ENCODE measurements at regions not wholly inside any gene's neighbourhood (a gene's known extent, or its start where the extent isn't known, plus 50 kb on each side); places are given as distances from the start of the nearest gene placed in this dataset.
A peak's percentile ranks its signal among the peaks of the same experiment; 100 is the strongest.

DNA sequence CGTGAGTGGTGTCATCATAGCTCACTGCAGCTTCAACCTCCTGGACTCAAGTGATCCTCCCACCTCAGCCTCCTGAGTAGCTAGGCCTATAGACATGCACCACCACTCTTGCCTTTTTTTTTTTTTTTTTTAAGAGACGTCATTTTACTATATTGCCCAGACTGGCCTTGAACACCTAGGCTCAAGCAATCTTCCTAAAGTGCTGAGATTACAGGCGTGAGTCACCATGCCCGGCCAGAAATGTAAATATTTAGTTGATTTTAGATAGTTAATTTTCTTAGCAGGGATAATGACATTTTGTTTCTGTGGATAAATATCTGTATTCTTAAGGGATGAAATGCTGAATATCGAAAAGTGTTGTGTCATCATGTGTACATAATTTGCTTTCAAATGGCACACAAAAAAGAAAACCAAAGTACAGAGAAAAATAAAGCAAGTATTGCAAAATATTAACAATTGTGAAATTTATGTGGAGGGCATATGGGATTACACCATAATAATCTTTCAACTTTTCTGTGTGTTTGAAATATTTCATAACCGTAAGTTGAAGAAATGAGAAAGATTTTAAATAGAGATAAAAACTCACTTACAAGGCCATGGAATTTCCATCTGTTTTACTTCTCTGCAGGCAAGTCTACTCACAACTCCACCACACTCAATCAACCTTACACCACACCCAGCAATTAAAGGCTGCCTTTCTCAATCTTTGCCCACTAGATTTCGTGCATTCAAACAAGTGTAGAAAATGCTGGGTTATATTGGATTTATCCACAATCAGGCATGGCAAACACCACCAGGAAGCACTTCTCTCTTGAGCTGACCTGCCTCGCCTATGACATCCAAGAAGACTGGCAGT is 93.7 kb downstream of the SPTSSA start (continued):
- no peak for TF ChIP-seq SNRNP70 (IDR thresholded peaks at IDR 0.05; ENCODE audit: low read depth, low read length)
- TF ChIP-seq, protein P1, sequence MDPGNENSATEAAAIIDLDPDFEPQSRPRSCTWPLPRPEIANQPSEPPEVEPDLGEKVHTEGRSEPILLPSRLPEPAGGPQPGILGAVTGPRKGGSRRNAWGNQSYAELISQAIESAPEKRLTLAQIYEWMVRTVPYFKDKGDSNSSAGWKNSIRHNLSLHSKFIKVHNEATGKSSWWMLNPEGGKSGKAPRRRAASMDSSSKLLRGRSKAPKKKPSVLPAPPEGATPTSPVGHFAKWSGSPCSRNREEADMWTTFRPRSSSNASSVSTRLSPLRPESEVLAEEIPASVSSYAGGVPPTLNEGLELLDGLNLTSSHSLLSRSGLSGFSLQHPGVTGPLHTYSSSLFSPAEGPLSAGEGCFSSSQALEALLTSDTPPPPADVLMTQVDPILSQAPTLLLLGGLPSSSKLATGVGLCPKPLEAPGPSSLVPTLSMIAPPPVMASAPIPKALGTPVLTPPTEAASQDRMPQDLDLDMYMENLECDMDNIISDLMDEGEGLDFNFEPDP (CRISPR knock-in tag; conservative IDR thresholded peaks at IDR 0.05), result no peak
- no peak for TF ChIP-seq ZNF607 (CRISPR knock-in tag; IDR thresholded peaks at IDR 0.05; ENCODE audit: borderline replicate concordance)
- TF ChIP-seq, protein P2, sequence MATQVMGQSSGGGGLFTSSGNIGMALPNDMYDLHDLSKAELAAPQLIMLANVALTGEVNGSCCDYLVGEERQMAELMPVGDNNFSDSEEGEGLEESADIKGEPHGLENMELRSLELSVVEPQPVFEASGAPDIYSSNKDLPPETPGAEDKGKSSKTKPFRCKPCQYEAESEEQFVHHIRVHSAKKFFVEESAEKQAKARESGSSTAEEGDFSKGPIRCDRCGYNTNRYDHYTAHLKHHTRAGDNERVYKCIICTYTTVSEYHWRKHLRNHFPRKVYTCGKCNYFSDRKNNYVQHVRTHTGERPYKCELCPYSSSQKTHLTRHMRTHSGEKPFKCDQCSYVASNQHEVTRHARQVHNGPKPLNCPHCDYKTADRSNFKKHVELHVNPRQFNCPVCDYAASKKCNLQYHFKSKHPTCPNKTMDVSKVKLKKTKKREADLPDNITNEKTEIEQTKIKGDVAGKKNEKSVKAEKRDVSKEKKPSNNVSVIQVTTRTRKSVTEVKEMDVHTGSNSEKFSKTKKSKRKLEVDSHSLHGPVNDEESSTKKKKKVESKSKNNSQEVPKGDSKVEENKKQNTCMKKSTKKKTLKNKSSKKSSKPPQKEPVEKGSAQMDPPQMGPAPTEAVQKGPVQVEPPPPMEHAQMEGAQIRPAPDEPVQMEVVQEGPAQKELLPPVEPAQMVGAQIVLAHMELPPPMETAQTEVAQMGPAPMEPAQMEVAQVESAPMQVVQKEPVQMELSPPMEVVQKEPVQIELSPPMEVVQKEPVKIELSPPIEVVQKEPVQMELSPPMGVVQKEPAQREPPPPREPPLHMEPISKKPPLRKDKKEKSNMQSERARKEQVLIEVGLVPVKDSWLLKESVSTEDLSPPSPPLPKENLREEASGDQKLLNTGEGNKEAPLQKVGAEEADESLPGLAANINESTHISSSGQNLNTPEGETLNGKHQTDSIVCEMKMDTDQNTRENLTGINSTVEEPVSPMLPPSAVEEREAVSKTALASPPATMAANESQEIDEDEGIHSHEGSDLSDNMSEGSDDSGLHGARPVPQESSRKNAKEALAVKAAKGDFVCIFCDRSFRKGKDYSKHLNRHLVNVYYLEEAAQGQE (IDR thresholded peaks at IDR 0.05; ENCODE audit: borderline replicate concordance in 1 of 2, low read depth in 1 of 2, low read length in 2 of 2), result no peak
- no peak for TF ChIP-seq ZNF670 (CRISPR knock-in tag; IDR thresholded peaks at IDR 0.05; ENCODE audit: borderline replicate concordance)
- no peak for TF ChIP-seq SUZ12 (IDR thresholded peaks at IDR 0.05; ENCODE audit: low read depth, low read length)
- TF ChIP-seq ZNF672 (CRISPR knock-in tag; IDR thresholded peaks at IDR 0.05), result no peak
- TF ChIP-seq FLYWCH1 (CRISPR knock-in tag; IDR thresholded peaks at IDR 0.05), result no peak
- TF ChIP-seq ZNF138 (CRISPR knock-in tag; IDR thresholded peaks at IDR 0.05; ENCODE audit: low read depth), result no peak
- TF ChIP-seq PAF1 (CRISPR knock-in tag; IDR thresholded peaks at IDR 0.05), result no peak
- TF ChIP-seq SETDB1 (CRISPR knock-in tag; IDR thresholded peaks at IDR 0.05; ENCODE audit: borderline replicate concordance), result no peak
- no peak for TF ChIP-seq ATRX (CRISPR knock-in tag; IDR thresholded peaks at IDR 0.05; ENCODE audit: borderline replicate concordance)
- TF ChIP-seq, protein P3, sequence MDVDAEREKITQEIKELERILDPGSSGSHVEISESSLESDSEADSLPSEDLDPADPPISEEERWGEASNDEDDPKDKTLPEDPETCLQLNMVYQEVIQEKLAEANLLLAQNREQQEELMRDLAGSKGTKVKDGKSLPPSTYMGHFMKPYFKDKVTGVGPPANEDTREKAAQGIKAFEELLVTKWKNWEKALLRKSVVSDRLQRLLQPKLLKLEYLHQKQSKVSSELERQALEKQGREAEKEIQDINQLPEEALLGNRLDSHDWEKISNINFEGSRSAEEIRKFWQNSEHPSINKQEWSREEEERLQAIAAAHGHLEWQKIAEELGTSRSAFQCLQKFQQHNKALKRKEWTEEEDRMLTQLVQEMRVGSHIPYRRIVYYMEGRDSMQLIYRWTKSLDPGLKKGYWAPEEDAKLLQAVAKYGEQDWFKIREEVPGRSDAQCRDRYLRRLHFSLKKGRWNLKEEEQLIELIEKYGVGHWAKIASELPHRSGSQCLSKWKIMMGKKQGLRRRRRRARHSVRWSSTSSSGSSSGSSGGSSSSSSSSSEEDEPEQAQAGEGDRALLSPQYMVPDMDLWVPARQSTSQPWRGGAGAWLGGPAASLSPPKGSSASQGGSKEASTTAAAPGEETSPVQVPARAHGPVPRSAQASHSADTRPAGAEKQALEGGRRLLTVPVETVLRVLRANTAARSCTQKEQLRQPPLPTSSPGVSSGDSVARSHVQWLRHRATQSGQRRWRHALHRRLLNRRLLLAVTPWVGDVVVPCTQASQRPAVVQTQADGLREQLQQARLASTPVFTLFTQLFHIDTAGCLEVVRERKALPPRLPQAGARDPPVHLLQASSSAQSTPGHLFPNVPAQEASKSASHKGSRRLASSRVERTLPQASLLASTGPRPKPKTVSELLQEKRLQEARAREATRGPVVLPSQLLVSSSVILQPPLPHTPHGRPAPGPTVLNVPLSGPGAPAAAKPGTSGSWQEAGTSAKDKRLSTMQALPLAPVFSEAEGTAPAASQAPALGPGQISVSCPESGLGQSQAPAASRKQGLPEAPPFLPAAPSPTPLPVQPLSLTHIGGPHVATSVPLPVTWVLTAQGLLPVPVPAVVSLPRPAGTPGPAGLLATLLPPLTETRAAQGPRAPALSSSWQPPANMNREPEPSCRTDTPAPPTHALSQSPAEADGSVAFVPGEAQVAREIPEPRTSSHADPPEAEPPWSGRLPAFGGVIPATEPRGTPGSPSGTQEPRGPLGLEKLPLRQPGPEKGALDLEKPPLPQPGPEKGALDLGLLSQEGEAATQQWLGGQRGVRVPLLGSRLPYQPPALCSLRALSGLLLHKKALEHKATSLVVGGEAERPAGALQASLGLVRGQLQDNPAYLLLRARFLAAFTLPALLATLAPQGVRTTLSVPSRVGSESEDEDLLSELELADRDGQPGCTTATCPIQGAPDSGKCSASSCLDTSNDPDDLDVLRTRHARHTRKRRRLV (CRISPR knock-in tag; IDR thresholded peaks at IDR 0.05), result no peak
- TF ChIP-seq MAFG (CRISPR knock-in tag; IDR thresholded peaks at IDR 0.05), result no peak
- TF ChIP-seq, protein P4, sequence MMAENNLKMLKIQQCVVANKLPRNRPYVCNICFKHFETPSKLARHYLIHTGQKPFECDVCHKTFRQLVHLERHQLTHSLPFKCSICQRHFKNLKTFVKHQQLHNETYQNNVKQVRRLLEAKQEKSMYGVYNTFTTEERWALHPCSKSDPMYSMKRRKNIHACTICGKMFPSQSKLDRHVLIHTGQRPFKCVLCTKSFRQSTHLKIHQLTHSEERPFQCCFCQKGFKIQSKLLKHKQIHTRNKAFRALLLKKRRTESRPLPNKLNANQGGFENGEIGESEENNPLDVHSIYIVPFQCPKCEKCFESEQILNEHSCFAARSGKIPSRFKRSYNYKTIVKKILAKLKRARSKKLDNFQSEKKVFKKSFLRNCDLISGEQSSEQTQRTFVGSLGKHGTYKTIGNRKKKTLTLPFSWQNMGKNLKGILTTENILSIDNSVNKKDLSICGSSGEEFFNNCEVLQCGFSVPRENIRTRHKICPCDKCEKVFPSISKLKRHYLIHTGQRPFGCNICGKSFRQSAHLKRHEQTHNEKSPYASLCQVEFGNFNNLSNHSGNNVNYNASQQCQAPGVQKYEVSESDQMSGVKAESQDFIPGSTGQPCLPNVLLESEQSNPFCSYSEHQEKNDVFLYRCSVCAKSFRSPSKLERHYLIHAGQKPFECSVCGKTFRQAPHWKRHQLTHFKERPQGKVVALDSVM (CRISPR knock-in tag; IDR thresholded peaks at IDR 0.05), result peak; percentile 98
- TF ChIP-seq ZNF253 (CRISPR knock-in tag; IDR thresholded peaks at IDR 0.05; ENCODE audit: borderline replicate concordance), result no peak
- no peak for TF ChIP-seq AGO2 (optimal IDR thresholded peaks at IDR 0.05; ENCODE audit: low read depth, low read length)

All from HepG2 (cell line).